ENCODE measurements at regions not wholly inside any gene's neighbourhood (a gene's known extent, or its start where the extent isn't known, plus 50 kb on each side); places are given as distances from the start of the nearest gene placed in this dataset.

GRCh38 chr5:133723651-133724366 is 111.5 kb upstream of the FSTL4 start:
- TF ChIP-seq CTCF (conservative IDR thresholded peaks at IDR 0.05; ENCODE audit: low read depth, low read length) (no peak), EZH2phosphoT487 (IDR thresholded peaks at IDR 0.05; ENCODE audit: borderline replicate concordance, low read length) (no peak), EZH2 (IDR thresholded peaks at IDR 0.05; ENCODE audit: low read length, unreplicated experiment) (no peak)

Data from PC-3 (cell line).